ENCODE measurements at regions not wholly inside any gene's neighbourhood (a gene's known extent, or its start where the extent isn't known, plus 50 kb on each side); places are given as distances from the start of the nearest gene placed in this dataset.

DNA sequence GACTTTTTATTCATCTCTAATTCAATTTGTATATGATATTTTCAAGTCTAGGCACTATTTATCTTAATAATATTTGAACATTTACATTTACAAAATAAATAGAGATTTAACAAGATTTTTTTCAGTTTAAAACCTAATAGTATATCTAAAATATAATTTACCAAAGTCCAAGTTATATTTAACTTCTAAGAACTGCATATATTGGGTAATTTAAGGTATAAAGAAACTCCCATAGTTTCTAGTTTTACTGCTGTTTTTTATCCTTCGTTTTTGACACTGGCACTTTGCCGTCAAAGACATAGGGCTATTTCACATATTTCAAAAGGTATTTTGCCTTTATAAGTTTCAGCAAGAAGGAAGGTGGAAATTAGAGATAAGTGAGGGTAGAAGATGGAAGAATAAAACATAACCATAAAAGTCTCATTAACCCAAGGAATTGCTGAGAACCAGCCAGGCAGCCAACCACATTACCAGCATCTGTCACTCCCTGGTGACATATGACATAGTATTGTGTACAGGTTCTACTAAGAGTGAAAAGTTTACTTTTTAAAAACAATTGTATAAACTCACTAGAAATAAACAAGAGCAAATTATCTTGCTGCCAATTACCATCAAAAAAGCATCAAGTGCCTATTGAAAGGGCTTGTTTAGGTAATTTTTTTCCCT is 251.5 kb downstream of the NSUN3 start:
- no peak overlapping the region for H2AFZ ChIP-seq
- no peaks in the 10 kb centered on the region for H3K36me3 ChIP-seq (replicated peaks; ENCODE audit: insufficient read depth, low read depth)
- H3K4me1 ChIP-seq (ENCODE audit: insufficient read depth), result peaks cover 9% of the 10 kb centered on the region
- H3K9me2 ChIP-seq (replicated peaks; ENCODE audit: insufficient read depth), result no peaks in the 10 kb centered on the region
- H3K79me2 ChIP-seq, result no peaks in the 10 kb centered on the region
- H3K9me3 ChIP-seq (ENCODE audit: low read depth), result no peaks in the 10 kb centered on the region
- H3K4me2 ChIP-seq, result no peak overlapping the region
- no peak overlapping the region for H3K27ac ChIP-seq
- no peak for DNase-seq (ENCODE audit: low spot score)
- H4K20me1 ChIP-seq (ENCODE audit: insufficient read depth, poor library complexity, severe bottlenecking), result no peaks in the 10 kb centered on the region
- H3K4me3 ChIP-seq, result no peak overlapping the region
- no peaks in the 10 kb centered on the region for H3K27me3 ChIP-seq
- 86% methylated on average over 2 of the region's 2 CpGs for WGBS (ENCODE audit: low lambda C conversion rate, missing lambda C conversion rate)
- TF ChIP-seq EZH2 (IDR thresholded peaks at IDR 0.05; ENCODE audit: borderline replicate concordance) (no peak), EZH2phosphoT487 (IDR thresholded peaks at IDR 0.05; ENCODE audit: low read depth, severe bottlenecking, unreplicated experiment) (no peak)
- TF ChIP-seq, protein P1, sequence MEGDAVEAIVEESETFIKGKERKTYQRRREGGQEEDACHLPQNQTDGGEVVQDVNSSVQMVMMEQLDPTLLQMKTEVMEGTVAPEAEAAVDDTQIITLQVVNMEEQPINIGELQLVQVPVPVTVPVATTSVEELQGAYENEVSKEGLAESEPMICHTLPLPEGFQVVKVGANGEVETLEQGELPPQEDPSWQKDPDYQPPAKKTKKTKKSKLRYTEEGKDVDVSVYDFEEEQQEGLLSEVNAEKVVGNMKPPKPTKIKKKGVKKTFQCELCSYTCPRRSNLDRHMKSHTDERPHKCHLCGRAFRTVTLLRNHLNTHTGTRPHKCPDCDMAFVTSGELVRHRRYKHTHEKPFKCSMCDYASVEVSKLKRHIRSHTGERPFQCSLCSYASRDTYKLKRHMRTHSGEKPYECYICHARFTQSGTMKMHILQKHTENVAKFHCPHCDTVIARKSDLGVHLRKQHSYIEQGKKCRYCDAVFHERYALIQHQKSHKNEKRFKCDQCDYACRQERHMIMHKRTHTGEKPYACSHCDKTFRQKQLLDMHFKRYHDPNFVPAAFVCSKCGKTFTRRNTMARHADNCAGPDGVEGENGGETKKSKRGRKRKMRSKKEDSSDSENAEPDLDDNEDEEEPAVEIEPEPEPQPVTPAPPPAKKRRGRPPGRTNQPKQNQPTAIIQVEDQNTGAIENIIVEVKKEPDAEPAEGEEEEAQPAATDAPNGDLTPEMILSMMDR (IDR thresholded peaks at IDR 0.05; ENCODE audit: poor library complexity), result no peak

DNA sequence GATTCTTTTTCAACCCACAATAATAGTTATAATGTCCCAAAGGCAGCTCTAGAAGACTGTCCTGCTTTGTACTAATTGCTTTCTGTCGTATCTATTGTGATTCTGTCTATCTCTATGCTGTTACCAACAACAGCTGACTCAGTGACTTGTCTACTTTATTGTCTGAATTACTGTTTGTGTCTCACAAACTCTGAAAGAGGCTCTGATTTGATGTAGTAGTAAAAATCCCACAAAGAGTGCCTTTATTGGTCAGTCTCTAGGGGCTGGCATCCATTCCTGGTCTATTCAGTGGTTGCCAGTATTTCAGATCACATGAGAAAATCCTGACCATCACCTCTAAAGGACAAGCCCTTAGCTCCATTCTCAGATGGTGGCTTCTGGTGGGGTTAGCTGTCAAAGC is 254.2 kb downstream of the NSUN3 start:
- peaks cover 4% of the 10 kb centered on the region for H3K4me1 ChIP-seq (ENCODE audit: insufficient read depth)
- no peaks in the 10 kb centered on the region for H3K36me3 ChIP-seq (replicated peaks; ENCODE audit: insufficient read depth, low read depth)
- 50% methylated on average over 1 of the region's 1 CpG for WGBS (ENCODE audit: low lambda C conversion rate, missing lambda C conversion rate)
- H3K27me3 ChIP-seq, result no peaks in the 10 kb centered on the region
- H3K27ac ChIP-seq, result no peak overlapping the region
- no peaks in the 10 kb centered on the region for H4K20me1 ChIP-seq (ENCODE audit: insufficient read depth, poor library complexity, severe bottlenecking)
- no peaks in the 10 kb centered on the region for H3K9me2 ChIP-seq (replicated peaks; ENCODE audit: insufficient read depth)
- H3K9me3 ChIP-seq (ENCODE audit: low read depth), result no peaks in the 10 kb centered on the region
- H3K4me2 ChIP-seq, result no peak overlapping the region
- no peak overlapping the region for H3K4me3 ChIP-seq
- no peak overlapping the region for H2AFZ ChIP-seq
- no peaks in the 10 kb centered on the region for H3K79me2 ChIP-seq
- TF ChIP-seq EZH2phosphoT487 (IDR thresholded peaks at IDR 0.05; ENCODE audit: low read depth, severe bottlenecking, unreplicated experiment) (no peak), EZH2 (IDR thresholded peaks at IDR 0.05; ENCODE audit: borderline replicate concordance) (no peak)
- TF ChIP-seq, protein P1 (IDR thresholded peaks at IDR 0.05; ENCODE audit: poor library complexity), result no peak
- DNase-seq (ENCODE audit: low spot score), result no peak

DNA sequence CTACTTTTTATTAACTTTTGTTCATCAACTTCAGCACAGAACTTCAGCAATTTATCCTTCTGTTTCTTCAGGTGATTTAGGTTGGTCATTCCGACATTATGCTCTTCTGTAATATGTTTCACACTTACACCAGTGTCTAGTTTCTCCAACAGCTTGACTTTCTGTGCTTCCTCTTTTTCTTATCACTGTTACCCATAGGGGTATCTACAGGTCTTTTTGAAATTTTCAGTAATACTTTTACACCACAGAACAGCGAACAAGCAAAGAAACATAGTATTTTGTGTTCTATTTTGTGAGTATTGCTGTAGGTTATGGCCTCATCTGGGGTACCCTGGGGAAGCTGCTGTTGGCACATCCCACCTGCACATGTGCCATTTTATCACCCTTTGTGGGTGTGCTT is 260.7 kb downstream of the NSUN3 start:
- TF ChIP-seq, protein P1 (IDR thresholded peaks at IDR 0.05; ENCODE audit: poor library complexity), result no peak
- TF ChIP-seq EZH2 (IDR thresholded peaks at IDR 0.05; ENCODE audit: borderline replicate concordance) (no peak), EZH2phosphoT487 (IDR thresholded peaks at IDR 0.05; ENCODE audit: low read depth, severe bottlenecking, unreplicated experiment) (no peak)
- H3K4me3 ChIP-seq, result no peak overlapping the region
- H3K4me2 ChIP-seq, result no peak overlapping the region
- H2AFZ ChIP-seq, result no peak overlapping the region
- no peak overlapping the region for H3K27ac ChIP-seq
- no peaks in the 10 kb centered on the region for H3K36me3 ChIP-seq (replicated peaks; ENCODE audit: insufficient read depth, low read depth)
- DNase-seq (ENCODE audit: low spot score), result no peak
- H4K20me1 ChIP-seq (ENCODE audit: insufficient read depth, poor library complexity, severe bottlenecking), result no peaks in the 10 kb centered on the region
- no peaks in the 10 kb centered on the region for H3K27me3 ChIP-seq
- no peaks in the 10 kb centered on the region for H3K4me1 ChIP-seq (ENCODE audit: insufficient read depth)
- WGBS (ENCODE audit: low lambda C conversion rate, missing lambda C conversion rate), result 89% methylated on average over 2 of the region's 2 CpGs
- H3K79me2 ChIP-seq, result no peaks in the 10 kb centered on the region
- H3K9me3 ChIP-seq (ENCODE audit: low read depth), result no peaks in the 10 kb centered on the region
- no peaks in the 10 kb centered on the region for H3K9me2 ChIP-seq (replicated peaks; ENCODE audit: insufficient read depth)
